H9 (cell line): ENCODE measurements at regions not wholly inside any gene's neighbourhood (a gene's known extent, or its start where the extent isn't known, plus 50 kb on each side); places are given as distances from the start of the nearest gene placed in this dataset.

Experiments
- DNase-seq: peaks from one replicate; pipeline ENCODE4 v3.0.0-alpha.2; 2017
- H2AFZ ChIP-seq: one replicate; pipeline ENCODE4 v1.6.1; 2013; ENCODE audit warnings: mild to moderate bottlenecking, low read length, control low read depth, moderate library complexity
- H2AK5ac ChIP-seq: 2 replicates; pipeline ENCODE4 v1.6.1; 2013; ENCODE audit warnings: low read length, control low read depth, mixed read lengths; ENCODE audit not compliant: insufficient read length
- H2BK120ac ChIP-seq: one replicate; pipeline ENCODE4 v1.6.1; 2013; ENCODE audit warnings: low read depth, mild to moderate bottlenecking, low read length, control low read depth, inconsistent platforms; ENCODE audit not compliant: poor library complexity, severe bottlenecking
- H2BK12ac ChIP-seq: 2 replicates; pipeline ENCODE4 v1.6.1; 2013; ENCODE audit warnings: low read length, control low read depth, mixed read lengths, low read depth; ENCODE audit not compliant: insufficient read length
- H2BK15ac ChIP-seq: 2 replicates; pipeline ENCODE4 v1.6.1; 2013; ENCODE audit warnings: low read depth, low read length, control low read depth
- H2BK20ac ChIP-seq: one replicate; pipeline ENCODE4 v1.6.1; 2013; ENCODE audit warnings: low read depth, mild to moderate bottlenecking, low read length, control low read depth, inconsistent platforms; ENCODE audit not compliant: poor library complexity, severe bottlenecking
- H2BK5ac ChIP-seq: 2 replicates; pipeline ENCODE4 v1.6.1; 2013; ENCODE audit warnings: low read length, control low read depth, mixed read lengths; ENCODE audit not compliant: insufficient read length
- H3K14ac ChIP-seq: 2 replicates; pipeline ENCODE4 v1.6.1; 2013; ENCODE audit warnings: low read length, control low read depth; ENCODE audit not compliant: insufficient read depth
- H3K18ac ChIP-seq: 2 replicates; pipeline ENCODE4 v1.6.1; 2013; ENCODE audit warnings: low read depth, mild to moderate bottlenecking, mixed read lengths, low read length, control low read depth; ENCODE audit not compliant: insufficient read length
- H3K23ac ChIP-seq: 2 replicates; pipeline ENCODE4 v1.6.1; 2013; ENCODE audit warnings: low read length, control low read depth, mixed read lengths, low read depth; ENCODE audit not compliant: insufficient read length
- H3K23me2 ChIP-seq: 2 replicates; pipeline ENCODE4 v1.6.1; 2013; ENCODE audit warnings: low read depth, mild to moderate bottlenecking, mixed read lengths, low read length, control low read depth; ENCODE audit not compliant: insufficient read length, poor library complexity, severe bottlenecking
- H3K27ac ChIP-seq: 2 replicates; pipeline ENCODE4 v1.5.1; 2013; ENCODE audit warnings: low read length, control low read depth, mixed read lengths, low read depth; ENCODE audit not compliant: insufficient read length
- H3K27me3 ChIP-seq: 2 replicates; pipeline ENCODE4 v1.6.1; 2013; ENCODE audit warnings: low read length, control low read depth, inconsistent platforms; ENCODE audit not compliant: insufficient read depth
- H3K4ac ChIP-seq: 2 replicates; pipeline ENCODE4 v1.6.1; 2013; ENCODE audit warnings: low read depth, mild to moderate bottlenecking, control low read depth, inconsistent platforms, low read length, moderate library complexity
- H3K4me1 ChIP-seq: 2 replicates; pipeline ENCODE4 v1.6.1; 2013; ENCODE audit warnings: low read length, control low read depth, inconsistent platforms; ENCODE audit not compliant: insufficient read depth
- H3K4me2 ChIP-seq: 2 replicates; pipeline ENCODE4 v1.6.1; 2013; ENCODE audit warnings: low read length, control low read depth, mixed read lengths; ENCODE audit not compliant: insufficient read length, insufficient read depth
- H3K56ac ChIP-seq: 2 replicates; pipeline ENCODE4 v1.6.1; 2013; ENCODE audit warnings: low read depth, mild to moderate bottlenecking, mixed read lengths, low read length, control low read depth; ENCODE audit not compliant: insufficient read length
- H3K79me1 ChIP-seq: 2 replicates; pipeline ENCODE4 v1.6.1; 2013; ENCODE audit warnings: low read depth, mild to moderate bottlenecking, moderate library complexity, low read length, control low read depth, inconsistent platforms; ENCODE audit not compliant: insufficient read depth, poor library complexity, severe bottlenecking
- H3K79me2 ChIP-seq: 2 replicates; pipeline ENCODE4 v1.6.1; 2013; ENCODE audit warnings: low read length, control low read depth, inconsistent platforms; ENCODE audit not compliant: insufficient read depth
- H3K9ac ChIP-seq: 2 replicates; pipeline ENCODE4 v1.6.1; 2013; ENCODE audit warnings: low read length, control low read depth, mixed read lengths; ENCODE audit not compliant: insufficient read length; ENCODE audit errors: extremely low read depth
- H3K9me3 ChIP-seq: one replicate; pipeline ENCODE4 v1.6.1; 2013; ENCODE audit warnings: low read depth, low read length, inconsistent platforms; ENCODE audit not compliant: control insufficient read depth
- H3T11ph ChIP-seq: one replicate; pipeline ENCODE4 v1.6.1; 2013; ENCODE audit warnings: mild to moderate bottlenecking, low read length, control low read depth, inconsistent platforms
- H4K20me1 ChIP-seq: one replicate; pipeline ENCODE4 v1.6.1; 2013; ENCODE audit not compliant: control insufficient read depth, insufficient read length, insufficient read depth
- H4K5ac ChIP-seq: 2 replicates; pipeline ENCODE4 v1.6.1; 2013; ENCODE audit warnings: low read depth, mild to moderate bottlenecking, mixed read lengths, low read length, control low read depth; ENCODE audit not compliant: insufficient read length
- H4K8ac ChIP-seq: replicated peaks from 2 replicates; pipeline ENCODE4 v1.6.1; 2013; ENCODE audit warnings: low read length, control low read depth, mixed read lengths, low read depth; ENCODE audit not compliant: insufficient read length
- H4K91ac ChIP-seq: 2 replicates; pipeline ENCODE4 v1.6.1; 2013; ENCODE audit warnings: low read depth, mild to moderate bottlenecking, moderate library complexity, mixed read lengths, low read length, control low read depth; ENCODE audit not compliant: insufficient read length
- H3K27ac Mint-ChIP-seq, 3 experiments: 2 replicates in 2 of 3; 3 replicates in 1 of 3; pipeline ENCODE4 v1.8.0; 2020 to 2021; ENCODE audit warnings: mixed read lengths in 3 of 3, mild to moderate bottlenecking in 1 of 3, moderate library complexity in 1 of 3
- H3K27me3 Mint-ChIP-seq: 2 replicates; pipeline ENCODE4 v1.8.0; 2021; ENCODE audit warnings: low read depth, mild to moderate bottlenecking, moderate library complexity, mixed read lengths
- H3K36me3 Mint-ChIP-seq, 3 experiments: 2 replicates in 2 of 3; 3 replicates in 1 of 3; pipeline ENCODE4 v1.8.0; 2020 to 2021; ENCODE audit warnings: low read depth in 3 of 3, mixed read lengths in 3 of 3; ENCODE audit not compliant: insufficient read depth in 1 of 3
- H3K4me1 Mint-ChIP-seq, 2 experiments: 2 replicates each; pipeline ENCODE4 v1.8.0; 2020; ENCODE audit warnings: mixed read lengths in 2 of 2
- H3K4me3 Mint-ChIP-seq, 2 experiments: 2 replicates in 1 of 2; 3 replicates in 1 of 2; pipeline ENCODE4 v1.8.0; 2020 to 2021; ENCODE audit warnings: mild to moderate bottlenecking in 2 of 2, mixed read lengths in 2 of 2, moderate library complexity in 1 of 2
- H3K9me3 Mint-ChIP-seq, 2 experiments: 2 replicates in 1 of 2; 3 replicates in 1 of 2; pipeline ENCODE4 v1.8.0; 2020; ENCODE audit warnings: mild to moderate bottlenecking in 2 of 2, mixed read lengths in 2 of 2, moderate library complexity in 1 of 2
- WGBS: extraction: QIAGEN DNeasy Blood & Tissue Kit; methylation state at CpG from one replicate; pipeline ENCODE4 v1.1.7; 2013; ENCODE audit warnings: missing lambda C conversion rate, low lambda C conversion rate, mixed read lengths; ENCODE audit not compliant: insufficient read length; ENCODE audit errors: extremely low coverage; 5-methylcytosine and 5-hydroxymethylcytosine counted together
- TF ChIP-seq, protein P1 (sequence below): fragments of 200-600 bp; sonication (generic); conservative IDR thresholded peaks from 3 replicates; pipeline ENCODE4 v1.8.0; 2021; ENCODE audit warnings: antibody characterized with exemption, mild to moderate bottlenecking

DNA sequence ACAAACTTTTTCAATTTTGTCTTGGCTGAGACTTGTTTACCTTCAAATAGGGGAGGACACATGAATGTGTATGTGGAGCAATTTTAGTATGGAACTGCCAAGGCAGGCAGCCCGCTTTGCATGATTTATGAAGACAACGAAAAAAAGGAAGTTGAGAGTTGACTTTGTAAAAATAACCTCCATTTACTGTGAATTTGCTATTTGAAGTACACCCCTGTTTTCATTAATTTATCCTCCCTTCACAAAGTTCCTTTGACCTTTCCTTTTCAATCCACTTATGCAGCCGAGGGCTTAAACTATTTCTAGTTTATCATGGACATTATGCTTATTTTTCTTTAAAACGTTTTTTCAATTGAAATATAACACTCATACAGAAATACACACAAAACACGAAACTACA lies 369.6 kb upstream of the CADM1 start:
- TF ChIP-seq, protein P1, sequence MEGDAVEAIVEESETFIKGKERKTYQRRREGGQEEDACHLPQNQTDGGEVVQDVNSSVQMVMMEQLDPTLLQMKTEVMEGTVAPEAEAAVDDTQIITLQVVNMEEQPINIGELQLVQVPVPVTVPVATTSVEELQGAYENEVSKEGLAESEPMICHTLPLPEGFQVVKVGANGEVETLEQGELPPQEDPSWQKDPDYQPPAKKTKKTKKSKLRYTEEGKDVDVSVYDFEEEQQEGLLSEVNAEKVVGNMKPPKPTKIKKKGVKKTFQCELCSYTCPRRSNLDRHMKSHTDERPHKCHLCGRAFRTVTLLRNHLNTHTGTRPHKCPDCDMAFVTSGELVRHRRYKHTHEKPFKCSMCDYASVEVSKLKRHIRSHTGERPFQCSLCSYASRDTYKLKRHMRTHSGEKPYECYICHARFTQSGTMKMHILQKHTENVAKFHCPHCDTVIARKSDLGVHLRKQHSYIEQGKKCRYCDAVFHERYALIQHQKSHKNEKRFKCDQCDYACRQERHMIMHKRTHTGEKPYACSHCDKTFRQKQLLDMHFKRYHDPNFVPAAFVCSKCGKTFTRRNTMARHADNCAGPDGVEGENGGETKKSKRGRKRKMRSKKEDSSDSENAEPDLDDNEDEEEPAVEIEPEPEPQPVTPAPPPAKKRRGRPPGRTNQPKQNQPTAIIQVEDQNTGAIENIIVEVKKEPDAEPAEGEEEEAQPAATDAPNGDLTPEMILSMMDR: no peak
- no peak overlapping the region for H3K4me3 Mint-ChIP-seq
- no peak overlapping the region for H2BK15ac ChIP-seq
- H3K4me1 Mint-ChIP-seq: peaks cover 7 to 8% of the 10 kb centered on the region in 2 experiments; a peak in 3 of 4 replicates
- H4K91ac ChIP-seq: no peak overlapping the region
- H3K18ac ChIP-seq: no peak overlapping the region
- peaks cover 5% of the 10 kb centered on the region for H3K27me3 Mint-ChIP-seq
- no peak overlapping the region for H2AFZ ChIP-seq
- H3K27ac ChIP-seq: no peak overlapping the region
- H2BK12ac ChIP-seq: no peak overlapping the region
- no peak overlapping the region for H3K23ac ChIP-seq
- H4K20me1 ChIP-seq: no peaks in the 10 kb centered on the region
- no peak overlapping the region for H2BK5ac ChIP-seq
- H3K23me2 ChIP-seq: no peaks in the 10 kb centered on the region
- WGBS: no CpG with 5 or more reads among the region's 5 CpGs
- no peaks in the 10 kb centered on the region; a peak in 1 of 5 replicates for H3K9me3 Mint-ChIP-seq
- H3K79me2 ChIP-seq: no peaks in the 10 kb centered on the region
- no peak overlapping the region for H2AK5ac ChIP-seq
- 0 out of 2 replicates have a peak, but pooled peaks cover 5% of the 10 kb centered on the region for H3K4me1 ChIP-seq
- H3K4me2 ChIP-seq: no peak overlapping the region
- no peak for DNase-seq
- no peak overlapping the region for H3K9ac ChIP-seq
- no peak overlapping the region for H3K27ac Mint-ChIP-seq
- peaks cover 0 to 2% (median 0%) of the 10 kb centered on the region in 3 experiments; a peak in 1 of 7 replicates for H3K36me3 Mint-ChIP-seq
- H3K56ac ChIP-seq: no peak overlapping the region
- H3K79me1 ChIP-seq: no peaks in the 10 kb centered on the region
- no peak overlapping the region for H3K4ac ChIP-seq
- H4K5ac ChIP-seq: no peak overlapping the region
- no peak overlapping the region for H3K14ac ChIP-seq
- no peak overlapping the region for H3T11ph ChIP-seq
- no peak overlapping the region for H4K8ac ChIP-seq
- no peak overlapping the region for H2BK20ac ChIP-seq
- no peaks in the 10 kb centered on the region for H3K27me3 ChIP-seq
- no peak overlapping the region for H2BK120ac ChIP-seq
- H3K9me3 ChIP-seq: no peaks in the 10 kb centered on the region
